Thymus (tissue), 11 donors: ENCODE measurements at regions not wholly inside any gene's neighbourhood (a gene's known extent, or its start where the extent isn't known, plus 50 kb on each side); places are given as distances from the start of the nearest gene placed in this dataset.
A peak's percentile ranks its signal among the peaks of the same experiment; 100 is the strongest.

Source experiments
- DNase-seq, 9 donors: peaks; one replicate each; pipeline ENCODE4 v3.0.0-alpha.2; 2013; ENCODE audit warnings: low spot score in 9 of 9, low read depth in 6 of 9, missing footprints in 1 of 9
- H3K27ac ChIP-seq, 2 donors: one replicate each; pipeline ENCODE4 v1.5.1; 2013; ENCODE audit warnings: control low read depth in 1 of 2, low read depth in 1 of 2, low read length in 1 of 2, mild to moderate bottlenecking in 1 of 2, moderate library complexity in 1 of 2
- H3K27me3 ChIP-seq, 2 donors: one replicate each; pipeline ENCODE4 v1.5.1; 2013; ENCODE audit warnings: low read length in 1 of 2; ENCODE audit not compliant: control insufficient read depth in 2 of 2, insufficient read depth in 1 of 2
- H3K36me3 ChIP-seq, 2 donors: one replicate each; pipeline ENCODE4 v1.5.1; 2013; ENCODE audit warnings: low read length in 1 of 2, mild to moderate bottlenecking in 1 of 2, moderate library complexity in 1 of 2; ENCODE audit not compliant: control insufficient read depth in 2 of 2, insufficient read depth in 2 of 2
- H3K4me1 ChIP-seq, 2 donors: one replicate each; pipeline ENCODE4 v1.5.1; 2013; ENCODE audit warnings: low read length in 2 of 2; ENCODE audit not compliant: control insufficient read depth in 2 of 2, insufficient read depth in 2 of 2
- H3K4me3 ChIP-seq, 2 donors: one replicate each; pipeline ENCODE4 v1.5.1; 2013; ENCODE audit warnings: low read length in 2 of 2, control low read depth in 1 of 2, mild to moderate bottlenecking in 1 of 2
- H3K9me3 ChIP-seq, 2 donors: one replicate each; pipeline ENCODE4 v1.5.1; 2013; ENCODE audit warnings: low read length in 1 of 2, mild to moderate bottlenecking in 1 of 2; ENCODE audit not compliant: control insufficient read depth in 2 of 2, insufficient read depth in 1 of 2
- WGBS: extraction: QIAGEN DNeasy Blood & Tissue Kit; methylation state at CpG from one replicate; pipeline ENCODE4 v1.1.7; 2013; 5-methylcytosine and 5-hydroxymethylcytosine counted together
- donor health status: healthy.

- 38% methylated on average over 9 of the region's 9 CpGs for WGBS
- peak in 1 of 9 donors; percentile 48 for DNase-seq
- Histone ChIP-seq H3K9me3 (no peaks in the 10 kb centered on the region), H3K27me3 (no peaks in the 10 kb centered on the region), H3K4me1 (peaks cover 53 to 60% of the 10 kb centered on the region in 2 donors), H3K36me3 (no peaks in the 10 kb centered on the region), H3K27ac (peak overlapping the region in 1 of 2 donors; percentile 31), H3K4me3 (no peak overlapping the region)
These were observed 65.0 kb upstream of the PTPRJ start for GRCh38 chr11:47915374-47915773.

- WGBS: 95% methylated on average over 7 of the region's 7 CpGs
- no peak overlapping the region for H3K27ac ChIP-seq
These were observed 65.6 kb upstream of the PTPRJ start for GRCh38 chr11:47914743-47915142.

GRCh38 chr11:47913529-47914244 lies 65.5 kb upstream of the NUP160 start:
- peaks cover 36 to 44% of the 10 kb centered on the region in 2 donors for H3K4me1 ChIP-seq
- no peak for DNase-seq
- H3K9me3 ChIP-seq: no peaks in the 10 kb centered on the region
- no peaks in the 10 kb centered on the region for H3K36me3 ChIP-seq
- no peaks in the 10 kb centered on the region for H3K27me3 ChIP-seq
- WGBS: 96% methylated on average over 8 of the region's 8 CpGs
- H3K4me3 ChIP-seq: no peak overlapping the region
- no peak overlapping the region for H3K27ac ChIP-seq

More at GRCh38 chr11:47914743-47915142, 65.6 kb upstream of the PTPRJ start:
- DNase-seq: no peak
- H3K4me1 ChIP-seq: peaks cover 47 to 55% of the 10 kb centered on the region in 2 donors
- H3K4me3 ChIP-seq: no peak overlapping the region
- no peaks in the 10 kb centered on the region for H3K27me3 ChIP-seq
- H3K36me3 ChIP-seq: no peaks in the 10 kb centered on the region
- H3K9me3 ChIP-seq: no peaks in the 10 kb centered on the region

GRCh38 chr11:47912843-47913437 lies 64.8 kb upstream of the NUP160 start:
- H3K27me3 ChIP-seq: no peaks in the 10 kb centered on the region
- H3K9me3 ChIP-seq: no peaks in the 10 kb centered on the region
- no peak overlapping the region for H3K27ac ChIP-seq
- H3K4me3 ChIP-seq: no peak overlapping the region
- peaks cover 29 to 37% of the 10 kb centered on the region in 2 donors for H3K4me1 ChIP-seq
- WGBS: 79% methylated on average over 6 of the region's 6 CpGs
- H3K36me3 ChIP-seq: no peaks in the 10 kb centered on the region
- DNase-seq: no peak

GRCh38 chr11:47911149-47911548 lies 63.0 kb upstream of the NUP160 start:
- Histone ChIP-seq H3K27ac (no peak overlapping the region), H3K9me3 (no peaks in the 10 kb centered on the region), H3K4me1 (peaks cover 13 to 23% of the 10 kb centered on the region in 2 donors), H3K4me3 (no peak overlapping the region), H3K27me3 (no peaks in the 10 kb centered on the region), H3K36me3 (no peaks in the 10 kb centered on the region)
- WGBS: 97% methylated on average over 2 of the region's 4 CpGs
- no peak for DNase-seq

- DNase-seq: no peak
- H3K9me3 ChIP-seq: no peaks in the 10 kb centered on the region
- H3K36me3 ChIP-seq: no peaks in the 10 kb centered on the region
- no peak overlapping the region for H3K4me3 ChIP-seq
- no peak overlapping the region for H3K27ac ChIP-seq
- H3K27me3 ChIP-seq: no peaks in the 10 kb centered on the region
- H3K4me1 ChIP-seq: peaks cover 2 to 4% of the 10 kb centered on the region in 2 donors
- WGBS: 66% methylated on average over 5 of the region's 5 CpGs
These were observed 60.0 kb upstream of the NUP160 start for GRCh38 chr11:47908198-47908597.

- Histone ChIP-seq H3K4me3 (no peak overlapping the region), H3K4me1 (peaks cover 2 to 4% of the 10 kb centered on the region in 2 donors), H3K27me3 (no peaks in the 10 kb centered on the region), H3K9me3 (no peaks in the 10 kb centered on the region), H3K36me3 (no peaks in the 10 kb centered on the region), H3K27ac (no peak overlapping the region)
- 95% methylated on average over 5 of the region's 5 CpGs for WGBS
- DNase-seq: no peak
These were observed 59.3 kb upstream of the NUP160 start for GRCh38 chr11:47907499-47907898.

- peaks cover 2 to 4% of the 10 kb centered on the region in 2 donors for H3K4me1 ChIP-seq
- no peaks in the 10 kb centered on the region for H3K9me3 ChIP-seq
- no peaks in the 10 kb centered on the region for H3K36me3 ChIP-seq
- no peaks in the 10 kb centered on the region for H3K27me3 ChIP-seq
- peak overlapping the region in 1 of 2 donors; percentile 7 for H3K27ac ChIP-seq
- H3K4me3 ChIP-seq: no peak overlapping the region
- 96% methylated on average over 6 of the region's 6 CpGs for WGBS
- DNase-seq: no peak
These were observed 57.9 kb upstream of the NUP160 start for GRCh38 chr11:47906066-47906465.

GRCh38 chr11:47905358-47906059 lies 57.4 kb upstream of the NUP160 start:
- Histone ChIP-seq H3K36me3 (no peaks in the 10 kb centered on the region), H3K9me3 (no peaks in the 10 kb centered on the region), H3K4me1 (peaks cover 2 to 4% of the 10 kb centered on the region in 2 donors), H3K27me3 (no peaks in the 10 kb centered on the region), H3K4me3 (no peak overlapping the region), H3K27ac (peak overlapping the region in 1 of 2 donors; percentile 7)
- 97% methylated on average over 22 of the region's 22 CpGs for WGBS
- peak in 1 of 9 donors; percentile 40 for DNase-seq
